ENCODE measurements at regions not wholly inside any gene's neighbourhood (a gene's known extent, or its start where the extent isn't known, plus 50 kb on each side); places are given as distances from the start of the nearest gene placed in this dataset.
A peak's percentile ranks its signal among the peaks of the same experiment; 100 is the strongest.
"Not testable (repeated sequence)": the region's sequence is repeated elsewhere in the genome, so short reads cannot be mapped to it uniquely, and the experiment has no call there.

GRCh38 chr6:27119761-27120160 lies 127.7 kb upstream of the PRSS16 start:
- H3K36me3 ChIP-seq (ENCODE audit: insufficient read depth, low read length), result no peaks in the 10 kb centered on the region
- no peaks in the 10 kb centered on the region for H3K4me1 ChIP-seq (ENCODE audit: insufficient read depth, low read length)
- no peak overlapping the region for H3K4me3 ChIP-seq (ENCODE audit: low read length)
- 97% methylated on average over 2 of the region's 2 CpGs for WGBS
- no peaks in the 10 kb centered on the region for H3K27me3 ChIP-seq (ENCODE audit: insufficient read depth, low read length)
- no peak overlapping the region for H3K27ac ChIP-seq (ENCODE audit: low read depth, low read length)
- no peaks in the 10 kb centered on the region for H3K9me3 ChIP-seq (ENCODE audit: insufficient read depth, low read depth, low read length)
- H3K9ac ChIP-seq (ENCODE audit: low read depth, low read length), result no peak overlapping the region

GRCh38 chr6:27121640-27122039 lies 125.9 kb upstream of the PRSS16 start:
- no peaks in the 10 kb centered on the region for H3K9me3 ChIP-seq (ENCODE audit: insufficient read depth, low read depth, low read length)
- no peak overlapping the region for H3K27ac ChIP-seq (ENCODE audit: low read depth, low read length)
- H3K36me3 ChIP-seq (ENCODE audit: insufficient read depth, low read length), result no peaks in the 10 kb centered on the region
- no peaks in the 10 kb centered on the region for H3K27me3 ChIP-seq (ENCODE audit: insufficient read depth, low read length)
- H3K4me3 ChIP-seq (ENCODE audit: low read length), result no peak overlapping the region
- no peak overlapping the region for H3K9ac ChIP-seq (ENCODE audit: low read depth, low read length)
- H3K4me1 ChIP-seq (ENCODE audit: insufficient read depth, low read length), result no peaks in the 10 kb centered on the region
- WGBS, result 100% methylated on average over 2 of the region's 2 CpGs

- Histone ChIP-seq H3K27me3 (ENCODE audit: insufficient read depth, low read length) (no peaks in the 10 kb centered on the region), H3K27ac (ENCODE audit: low read depth, low read length) (no peak overlapping the region), H3K9ac (ENCODE audit: low read depth, low read length) (no peak overlapping the region), H3K4me1 (ENCODE audit: insufficient read depth, low read length) (no peaks in the 10 kb centered on the region), H3K36me3 (ENCODE audit: insufficient read depth, low read length) (no peaks in the 10 kb centered on the region), H3K9me3 (ENCODE audit: insufficient read depth, low read depth, low read length) (no peaks in the 10 kb centered on the region), H3K4me3 (ENCODE audit: low read length) (no peak overlapping the region)
- 95% methylated on average over 4 of the region's 4 CpGs for WGBS
These were observed 123.2 kb upstream of the PRSS16 start for GRCh38 chr6:27124252-27124657.

- H3K4me3 ChIP-seq (ENCODE audit: low read length), result no peak overlapping the region
These were observed 121.3 kb upstream of the PRSS16 start for GRCh38 chr6:27126046-27126814.

GRCh38 chr6:27126815-27127537 lies 120.5 kb upstream of the PRSS16 start:
- 0 out of 2 replicates have a peak overlapping the region, but pooled peaks have one; percentile 10 for H3K9ac ChIP-seq (ENCODE audit: low read depth, low read length)

More at GRCh38 chr6:27126046-27126814, 121.3 kb upstream of the PRSS16 start:
- Histone ChIP-seq H3K9ac (ENCODE audit: low read depth, low read length) (no peak overlapping the region), H3K36me3 (ENCODE audit: insufficient read depth, low read length) (no peaks in the 10 kb centered on the region), H3K4me1 (ENCODE audit: insufficient read depth, low read length) (peaks cover 8% of the 10 kb centered on the region), H3K9me3 (ENCODE audit: insufficient read depth, low read depth, low read length) (no peaks in the 10 kb centered on the region), H3K27ac (ENCODE audit: low read depth, low read length) (no peak overlapping the region), H3K27me3 (ENCODE audit: insufficient read depth, low read length) (no peaks in the 10 kb centered on the region)
- WGBS, result 92% methylated on average over 6 of the region's 6 CpGs

GRCh38 chr6:27127874-27128273 lies 119.6 kb upstream of the PRSS16 start:
- 79% methylated on average over 4 of the region's 4 CpGs for WGBS
- H3K27ac ChIP-seq (ENCODE audit: low read depth, low read length); H3K4me3 ChIP-seq (ENCODE audit: low read length); H3K4me1 ChIP-seq (ENCODE audit: insufficient read depth, low read length); H3K9me3 ChIP-seq (ENCODE audit: insufficient read depth, low read depth, low read length); H3K36me3 ChIP-seq (ENCODE audit: insufficient read depth, low read length); H3K9ac ChIP-seq (ENCODE audit: low read depth, low read length); H3K27me3 ChIP-seq (ENCODE audit: insufficient read depth, low read length): not testable (repeated sequence)

More at GRCh38 chr6:27126815-27127537, 120.5 kb upstream of the PRSS16 start:
- Histone ChIP-seq H3K4me3 (ENCODE audit: low read length) (peak overlapping the region; percentile 55), H3K9me3 (ENCODE audit: insufficient read depth, low read depth, low read length) (no peaks in the 10 kb centered on the region), H3K27me3 (ENCODE audit: insufficient read depth, low read length) (no peaks in the 10 kb centered on the region), H3K27ac (ENCODE audit: low read depth, low read length) (no peak overlapping the region), H3K36me3 (ENCODE audit: insufficient read depth, low read length) (no peaks in the 10 kb centered on the region), H3K4me1 (ENCODE audit: insufficient read depth, low read length) (peaks cover 8% of the 10 kb centered on the region)
- 18% methylated on average over 22 of the region's 23 CpGs for WGBS

- Histone ChIP-seq H3K27ac (ENCODE audit: low read depth, low read length) (no peak overlapping the region), H3K4me1 (ENCODE audit: insufficient read depth, low read length) (peaks cover 8% of the 10 kb centered on the region), H3K36me3 (ENCODE audit: insufficient read depth, low read length) (no peaks in the 10 kb centered on the region), H3K4me3 (ENCODE audit: low read length) (no peak overlapping the region), H3K9me3 (ENCODE audit: insufficient read depth, low read depth, low read length) (no peaks in the 10 kb centered on the region), H3K9ac (ENCODE audit: low read depth, low read length) (no peak overlapping the region), H3K27me3 (ENCODE audit: insufficient read depth, low read length) (no peaks in the 10 kb centered on the region)
- WGBS, result 88% methylated on average over 3 of the region's 4 CpGs
These were observed 119.0 kb upstream of the PRSS16 start for GRCh38 chr6:27128311-27129094.

- peaks cover 13% of the 10 kb centered on the region for H3K4me1 ChIP-seq (ENCODE audit: insufficient read depth, low read length)
- no peaks in the 10 kb centered on the region for H3K9me3 ChIP-seq (ENCODE audit: insufficient read depth, low read depth, low read length)
- no peaks in the 10 kb centered on the region for H3K36me3 ChIP-seq (ENCODE audit: insufficient read depth, low read length)
- no peaks in the 10 kb centered on the region for H3K27me3 ChIP-seq (ENCODE audit: insufficient read depth, low read length)
- WGBS, result 98% methylated on average over 5 of the region's 5 CpGs
- H3K4me3 ChIP-seq (ENCODE audit: low read length), result no peak overlapping the region
- H3K9ac ChIP-seq (ENCODE audit: low read depth, low read length), result no peak overlapping the region
- H3K27ac ChIP-seq (ENCODE audit: low read depth, low read length), result no peak overlapping the region
These were observed 118.2 kb upstream of the PRSS16 start for GRCh38 chr6:27129095-27129815.

- Histone ChIP-seq H3K4me1 (ENCODE audit: insufficient read depth, low read length) (peaks cover 14% of the 10 kb centered on the region), H3K27ac (ENCODE audit: low read depth, low read length) (no peak overlapping the region), H3K4me3 (ENCODE audit: low read length) (peak overlapping the region; percentile 79; the same call in 1 of the 2 replicates)
These were observed 117.6 kb upstream of the PRSS16 start for GRCh38 chr6:27129917-27130316.

GRCh38 chr6:27130668-27131428 lies 116.7 kb upstream of the PRSS16 start:
- H3K9me3 ChIP-seq (ENCODE audit: insufficient read depth, low read depth, low read length), result no peaks in the 10 kb centered on the region
- peaks cover 15% of the 10 kb centered on the region for H3K4me1 ChIP-seq (ENCODE audit: insufficient read depth, low read length)
- no peaks in the 10 kb centered on the region for H3K36me3 ChIP-seq (ENCODE audit: insufficient read depth, low read length)
- 43% methylated on average over 6 of the region's 7 CpGs for WGBS
- H3K27me3 ChIP-seq (ENCODE audit: insufficient read depth, low read length), result no peaks in the 10 kb centered on the region
- peak overlapping the region; percentile 79 for H3K4me3 ChIP-seq (ENCODE audit: low read length)
- peak overlapping the region; percentile 94 for H3K27ac ChIP-seq (ENCODE audit: low read depth, low read length)
- peak overlapping the region; percentile 89 for H3K9ac ChIP-seq (ENCODE audit: low read depth, low read length)

More at GRCh38 chr6:27129917-27130316, 117.6 kb upstream of the PRSS16 start:
- Histone ChIP-seq H3K9me3 (ENCODE audit: insufficient read depth, low read depth, low read length) (no peaks in the 10 kb centered on the region), H3K27me3 (ENCODE audit: insufficient read depth, low read length) (no peaks in the 10 kb centered on the region), H3K9ac (ENCODE audit: low read depth, low read length) (no peak overlapping the region), H3K36me3 (ENCODE audit: insufficient read depth, low read length) (no peaks in the 10 kb centered on the region)
- 79% methylated on average over 8 of the region's 8 CpGs for WGBS
